HCT116 (cell line): ENCODE measurements at regions not wholly inside any gene's neighbourhood (a gene's known extent, or its start where the extent isn't known, plus 50 kb on each side); places are given as distances from the start of the nearest gene placed in this dataset.

Source experiments
- ATAC-seq: fragments of 200-7000 bp; cut with Tn5 transposase; 2 replicates; pipeline ENCODE4 v1.9.1; 2020; ENCODE audit warnings: mild to moderate bottlenecking, moderate library complexity
- BruUV-seq: library from RNA; stranded (reverse); fragments of 400-500 nt; replicated peaks from 2 replicates; lab custom pipeline; 2021; lab: Mats Ljungman, UMichigan
- CTCF ChIA-PET: fragments of 300-600 bp; sonication (Branson Sonifier 250); formaldehyde crosslinking; loops from one replicate; lab custom pipeline; 2021; ENCODE audit warnings: antibody characterized with exemption; lab: Charles Lee
- POLR2A ChIA-PET: fragments of 300-600, 350-600 bp; sonication (Branson Sonifier 250); formaldehyde crosslinking; loops from one replicate; lab custom pipeline; 2021; ENCODE audit warnings: antibody characterized with exemption; lab: Charles Lee
- RAD21 ChIA-PET, 2 experiments: fragments of 300-600 bp; sonication (Branson Sonifier 250); formaldehyde crosslinking; loops; one replicate each; lab custom pipeline; 2023; ENCODE audit warnings: low total read pairs in 2 of 2; ENCODE audit not compliant: uncharacterized antibody in 2 of 2, unreplicated experiment in 2 of 2, low non-redundant PET in 1 of 2; lab: Charles Lee
- DNase-seq: peaks from one replicate; pipeline ENCODE4 v3.0.0-alpha.2; 2010; ENCODE audit warnings: low read depth, low spot score
- H2AFZ ChIP-seq: fragments of 200-600 bp; shearing (Covaris generic), sonication (generic); 2 replicates; pipeline ENCODE4 v1.6.1; 2017; ENCODE audit warnings: low read depth, mixed run types, mixed read lengths, antibody characterized with exemption, low read length; ENCODE audit not compliant: poor library complexity, severe bottlenecking
- H3K27ac ChIP-seq: 2 replicates; pipeline ENCODE4 v1.5.1; 2012; ENCODE audit warnings: low read depth, low read length
- H3K27me3 ChIP-seq: fragments of 200-600 bp; sonication (generic); 2 replicates; pipeline ENCODE4 v1.6.1; 2016; ENCODE audit warnings: mixed run types, low read length, mixed read lengths; ENCODE audit not compliant: insufficient read depth
- H3K36me3 ChIP-seq, 2 experiments: fragments of 200-500 bp in 1 of 2; fragments of 200-600 bp in 1 of 2; sonication (Bioruptor generic) in 1 of 2; sonication (generic) in 1 of 2; 2 replicates each; pipeline versions ENCODE4 v1.5.1 to v1.6.1; 2014 to 2016; ENCODE audit warnings: low read length in 2 of 2, inconsistent platforms in 1 of 2, mixed read lengths in 1 of 2, mixed run types in 1 of 2; ENCODE audit not compliant: insufficient read depth in 2 of 2, control insufficient read depth in 1 of 2
- H3K4me1 ChIP-seq, 2 experiments: fragments of 200-600 bp in 1 of 2; sonication (generic) in 1 of 2; 2 replicates each; pipeline versions ENCODE4 v1.5.1 to v1.6.1; 2012 to 2017; ENCODE audit warnings: low read length in 2 of 2, inconsistent platforms in 1 of 2, mild to moderate bottlenecking in 1 of 2, mixed read lengths in 1 of 2, mixed run types in 1 of 2, moderate library complexity in 1 of 2; ENCODE audit not compliant: insufficient read depth in 2 of 2, control insufficient read depth in 1 of 2
- H3K4me2 ChIP-seq: fragments of 200-600 bp; sonication (generic); 2 replicates; pipeline ENCODE4 v1.6.1; 2017; ENCODE audit warnings: mixed run types, low read length, mixed read lengths
- H3K4me3 ChIP-seq, 2 experiments: fragments of 200-600 bp in 1 of 2; sonication (generic) in 1 of 2; replicated peaks in 1 of 2; 2 replicates each; pipeline ENCODE4 v1.5.1; 2011 to 2016; ENCODE audit warnings: low read length in 2 of 2, control low read depth in 1 of 2, low read depth in 1 of 2, mild to moderate bottlenecking in 1 of 2, mixed read lengths in 1 of 2, mixed run types in 1 of 2
- H3K79me2 ChIP-seq: fragments of 200-600 bp; sonication (generic); 2 replicates; pipeline ENCODE4 v1.6.1; 2017; ENCODE audit warnings: mild to moderate bottlenecking, mixed run types, low read length, moderate library complexity, mixed read lengths; ENCODE audit not compliant: insufficient read depth
- H3K9ac ChIP-seq: fragments of 200-600 bp; sonication (generic); 2 replicates; pipeline ENCODE4 v1.6.1; 2016; ENCODE audit warnings: low read length, mixed read lengths
- H3K9me2 ChIP-seq: fragments of 200-600 bp; sonication (generic), shearing (Covaris generic); 2 replicates; pipeline ENCODE4 v1.6.1; 2017; ENCODE audit warnings: mixed run types, mild to moderate bottlenecking, moderate library complexity; ENCODE audit not compliant: insufficient read depth
- H3K9me3 ChIP-seq, 2 experiments: fragments of 200-500 bp in 1 of 2; fragments of 200-600 bp in 1 of 2; sonication (Bioruptor generic) in 1 of 2; sonication (generic) in 1 of 2; 2 replicates each; pipeline ENCODE4 v1.6.1; 2014 to 2017; ENCODE audit warnings: low read length in 2 of 2, mixed read lengths in 2 of 2, inconsistent platforms in 1 of 2, low read depth in 1 of 2, mild to moderate bottlenecking in 1 of 2, mixed run types in 1 of 2, moderate library complexity in 1 of 2; ENCODE audit not compliant: control insufficient read depth in 1 of 2, insufficient read depth in 1 of 2
- H4K20me1 ChIP-seq: fragments of 200-600 bp; sonication (generic), shearing (Covaris generic); 2 replicates; pipeline ENCODE4 v1.6.1; 2017; ENCODE audit warnings: mixed run types, mild to moderate bottlenecking, moderate library complexity; ENCODE audit not compliant: insufficient read depth
- ATF3 ChIP-seq: IDR thresholded peaks from 2 replicates; pipeline ENCODE4 v1.6.1; 2012
- CBX3 ChIP-seq: IDR thresholded peaks from 2 replicates; pipeline ENCODE4 v1.6.1; 2012; ENCODE audit warnings: low read depth
- EZH2 ChIP-seq: fragments of 200-600 bp; sonication (generic); IDR thresholded peaks from 2 replicates; pipeline ENCODE4 v1.6.1; 2017; ENCODE audit warnings: antibody characterized with exemption, mixed run types
- EZH2phosphoT487 ChIP-seq: fragments of 200-600 bp; IDR thresholded peaks from 2 replicates; pipeline ENCODE4 v1.6.1; 2018; ENCODE audit warnings: antibody characterized with exemption, borderline replicate concordance
- FOSL1 ChIP-seq: IDR thresholded peaks from 2 replicates; pipeline ENCODE4 v1.6.1; 2012; ENCODE audit warnings: low read depth
- JUND ChIP-seq: IDR thresholded peaks from 2 replicates; pipeline ENCODE4 v1.6.1; 2012
- POLR2A ChIP-seq: IDR thresholded peaks from 2 replicates; pipeline ENCODE4 v1.7.0; 2011; ENCODE audit warnings: borderline replicate concordance; ENCODE audit not compliant: insufficient read depth, insufficient read length; ENCODE audit errors: extremely low read depth
- POLR2AphosphoS5 ChIP-seq: IDR thresholded peaks from 2 replicates; pipeline ENCODE4 v1.6.1; 2011; ENCODE audit warnings: mild to moderate bottlenecking, low read depth, low read length, moderate library complexity
- RAD21 ChIP-seq: IDR thresholded peaks from 2 replicates; pipeline ENCODE4 v1.6.1; 2012; ENCODE audit warnings: low read depth, mild to moderate bottlenecking
- SIN3A ChIP-seq: IDR thresholded peaks from 2 replicates; pipeline ENCODE4 v1.6.1; 2012; ENCODE audit warnings: low read depth
- TCF7L2 ChIP-seq: IDR thresholded peaks from 2 replicates; pipeline ENCODE4 v1.7.0; 2011; ENCODE audit warnings: borderline replicate concordance, inconsistent platforms; ENCODE audit not compliant: insufficient read depth, insufficient read length; ENCODE audit errors: extremely low read depth
- YY1 ChIP-seq: IDR thresholded peaks from 2 replicates; pipeline ENCODE4 v1.6.1; 2011; ENCODE audit warnings: low read length, low read depth, moderate library complexity, mild to moderate bottlenecking; ENCODE audit not compliant: insufficient replicate concordance; ENCODE audit errors: extremely low read depth
- ZNF274 ChIP-seq: fragments of 200-500 bp; sonication (Bioruptor generic); IDR thresholded peaks from 2 replicates; pipeline ENCODE4 v1.6.1; 2014; ENCODE audit warnings: mild to moderate bottlenecking, low read depth, low read length, inconsistent platforms
- intact Hi-C: fragments of 100-400 bp; cut with micrococcal nuclease; formaldehyde crosslinking; loops from 2 replicates; pipeline ENCODE4 v1.10.0; 2022
- TF ChIP-seq, protein P1 (sequence below): IDR thresholded peaks from 2 replicates; pipeline ENCODE4 v1.6.1; 2011; ENCODE audit warnings: mild to moderate bottlenecking, low read length, moderate library complexity; ENCODE audit not compliant: insufficient replicate concordance; ENCODE audit errors: extremely low read depth

DNA sequence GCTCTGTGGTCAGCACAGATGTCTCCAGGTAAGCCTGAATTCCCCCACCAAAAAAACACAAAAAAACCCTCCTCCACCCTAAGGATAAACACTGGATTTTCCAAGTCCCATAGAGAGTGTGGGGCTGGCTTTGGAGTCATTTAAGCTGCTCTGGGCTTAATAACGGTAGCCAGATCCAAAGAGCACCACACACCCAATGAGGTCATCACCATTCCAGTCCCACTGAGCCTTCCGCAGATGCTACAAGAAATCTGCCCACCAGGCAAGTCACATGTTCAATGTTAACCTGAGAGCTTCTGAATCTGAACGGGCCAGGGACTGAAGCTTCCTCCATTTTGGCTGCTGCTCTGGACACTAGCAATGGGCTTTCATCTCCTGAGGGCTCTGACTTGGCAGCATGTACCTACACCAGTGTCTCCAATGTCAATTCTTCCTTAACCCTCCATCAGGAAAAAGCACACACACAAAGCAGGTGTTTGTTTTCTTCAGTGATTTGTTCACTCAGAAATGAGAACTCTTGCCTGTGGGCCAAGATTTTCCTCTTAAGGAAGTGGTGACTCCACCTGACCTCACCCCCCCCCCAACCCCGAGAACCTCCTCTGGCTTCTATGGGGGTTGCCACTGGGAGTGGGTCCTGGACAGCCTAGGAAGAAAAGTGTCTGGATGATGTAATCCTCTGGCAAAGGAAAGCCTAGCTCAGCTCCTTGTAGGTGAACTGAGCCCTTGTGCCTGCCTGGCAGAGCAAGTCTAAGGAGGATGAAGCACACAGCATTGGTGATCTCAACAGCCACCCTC, 220.1 kb downstream of the FOXL1 start:
- H3K4me2 ChIP-seq = no peak overlapping the region
- H3K27ac ChIP-seq = no peak overlapping the region
- H2AFZ ChIP-seq = no peak overlapping the region
- H3K27me3 ChIP-seq = peaks cover 68% of the 10 kb centered on the region
- no peaks in the 10 kb centered on the region for H3K9me2 ChIP-seq
- CTCF ChIA-PET = no interaction called here
- H3K9ac ChIP-seq = no peak overlapping the region
- TF ChIP-seq FOSL1 = no peak
- no peak for TF ChIP-seq EZH2
- TF ChIP-seq JUND = no peak
- TF ChIP-seq RAD21 = no peak
- no peak for TF ChIP-seq POLR2A
- TF ChIP-seq YY1 = no peak
- TF ChIP-seq ATF3 = no peak
- TF ChIP-seq EZH2phosphoT487 = no peak
- TF ChIP-seq TCF7L2 = no peak
- no peak for TF ChIP-seq SIN3A
- no peak for TF ChIP-seq CBX3
- no peaks in the 10 kb centered on the region for H3K36me3 ChIP-seq
- no TSS peak for BruUV-seq
- H3K4me1 ChIP-seq = no peaks in the 10 kb centered on the region
- POLR2A ChIA-PET = no interaction called here
- ATAC-seq (no peak), DNase-seq (no peak)
- H4K20me1 ChIP-seq = no peaks in the 10 kb centered on the region
- RAD21 ChIA-PET = no interaction called here
- H3K79me2 ChIP-seq = no peaks in the 10 kb centered on the region
- no peaks in the 10 kb centered on the region for H3K9me3 ChIP-seq
- intact Hi-C loops = no loop called here
- no peak overlapping the region for H3K4me3 ChIP-seq

GRCh38 chr16:86799367-86799766, 221.0 kb downstream of the FOXL1 start:
- Histone ChIP-seq H3K4me3 (no peak overlapping the region), H3K79me2 (no peaks in the 10 kb centered on the region), H3K9ac (no peak overlapping the region), H3K9me3 (no peaks in the 10 kb centered on the region), H4K20me1 (no peaks in the 10 kb centered on the region), H3K36me3 (no peaks in the 10 kb centered on the region), H3K4me1 (no peaks in the 10 kb centered on the region), H3K4me2 (no peak overlapping the region), H3K27me3 (peaks cover 68% of the 10 kb centered on the region), H3K27ac (no peak overlapping the region), H2AFZ (no peak overlapping the region), H3K9me2 (no peaks in the 10 kb centered on the region)
- ATAC-seq (no peak), DNase-seq (no peak)
- no peak for TF ChIP-seq POLR2AphosphoS5
- TF ChIP-seq FOSL1 = no peak
- TF ChIP-seq, protein P1, sequence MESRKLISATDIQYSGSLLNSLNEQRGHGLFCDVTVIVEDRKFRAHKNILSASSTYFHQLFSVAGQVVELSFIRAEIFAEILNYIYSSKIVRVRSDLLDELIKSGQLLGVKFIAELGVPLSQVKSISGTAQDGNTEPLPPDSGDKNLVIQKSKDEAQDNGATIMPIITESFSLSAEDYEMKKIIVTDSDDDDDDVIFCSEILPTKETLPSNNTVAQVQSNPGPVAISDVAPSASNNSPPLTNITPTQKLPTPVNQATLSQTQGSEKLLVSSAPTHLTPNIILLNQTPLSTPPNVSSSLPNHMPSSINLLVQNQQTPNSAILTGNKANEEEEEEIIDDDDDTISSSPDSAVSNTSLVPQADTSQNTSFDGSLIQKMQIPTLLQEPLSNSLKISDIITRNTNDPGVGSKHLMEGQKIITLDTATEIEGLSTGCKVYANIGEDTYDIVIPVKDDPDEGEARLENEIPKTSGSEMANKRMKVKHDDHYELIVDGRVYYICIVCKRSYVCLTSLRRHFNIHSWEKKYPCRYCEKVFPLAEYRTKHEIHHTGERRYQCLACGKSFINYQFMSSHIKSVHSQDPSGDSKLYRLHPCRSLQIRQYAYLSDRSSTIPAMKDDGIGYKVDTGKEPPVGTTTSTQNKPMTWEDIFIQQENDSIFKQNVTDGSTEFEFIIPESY = no peak
- TF ChIP-seq ZNF274 = no peak
- intact Hi-C loops = no loop called here
- ChIA-PET CTCF (no interaction called here), RAD21 (no interaction called here), POLR2A (no interaction called here)
- no TSS peak for BruUV-seq
